ENCODE measurements at regions not wholly inside any gene's neighbourhood (a gene's known extent, or its start where the extent isn't known, plus 50 kb on each side); places are given as distances from the start of the nearest gene placed in this dataset.

DNA sequence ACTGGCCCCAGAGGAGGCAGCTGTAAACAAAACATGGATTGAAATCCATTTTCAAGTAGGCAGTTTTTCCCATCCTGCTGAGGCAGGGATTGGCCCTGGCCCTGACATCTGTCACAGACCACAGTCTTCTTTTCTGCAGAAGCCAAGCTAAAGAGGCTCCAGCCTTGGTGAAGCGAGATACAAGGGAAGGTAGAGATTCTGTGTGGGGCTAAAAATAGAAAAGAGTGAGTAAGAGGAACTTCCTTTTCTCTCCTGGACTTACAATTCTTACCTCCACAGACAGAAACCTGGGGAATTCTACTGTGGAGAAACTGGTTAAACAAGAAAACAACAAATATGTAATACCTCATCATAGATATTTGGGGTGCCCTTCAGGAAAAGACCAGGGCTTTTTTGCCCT is 624.8 kb upstream of the FZD8 start:
- TF ChIP-seq EZH2 (IDR thresholded peaks at IDR 0.05; ENCODE audit: low read length, missing control alignments), result no peak
- no peak for TF ChIP-seq CTCF (conservative IDR thresholded peaks at IDR 0.05 in 1 of 2, IDR thresholded peaks at IDR 0.05 in 1 of 2; ENCODE audit: low read depth in 1 of 2, low read length in 2 of 2)
- Histone ChIP-seq H2AFZ (ENCODE audit: low read length) (no peak overlapping the region), H4K20me1 (ENCODE audit: control insufficient read depth, extremely low read depth, insufficient read depth, low read length) (no peaks in the 10 kb centered on the region)

DNA sequence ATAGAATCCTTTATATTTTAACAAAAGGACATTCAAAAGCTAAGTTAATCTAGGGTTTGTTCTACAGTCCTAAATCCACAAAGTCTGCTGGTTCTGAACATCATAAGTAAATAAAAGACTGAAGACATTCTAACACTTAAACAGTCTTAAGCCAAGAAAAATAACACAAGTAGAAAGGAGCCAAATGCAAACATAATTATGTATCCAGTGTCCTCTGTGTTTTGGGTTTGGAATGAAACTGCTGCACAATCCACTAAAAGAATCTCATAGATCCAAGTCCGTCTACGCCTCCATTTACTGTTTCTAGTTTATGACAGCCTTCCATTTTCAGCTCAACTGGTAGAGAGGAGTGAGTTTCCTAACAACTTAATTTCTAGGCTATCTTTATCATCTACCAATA is 623.6 kb upstream of the FZD8 start:
- no peaks in the 10 kb centered on the region for H3K79me2 ChIP-seq (ENCODE audit: control insufficient read depth, insufficient read depth, low read length)
- H3K27ac ChIP-seq (ENCODE audit: insufficient read depth, low read length), result no peak overlapping the region
- H3K9me3 ChIP-seq (ENCODE audit: control insufficient read depth, insufficient read depth, low read depth, low read length), result no peaks in the 10 kb centered on the region
- TF ChIP-seq CTCF (conservative IDR thresholded peaks at IDR 0.05 in 1 of 2, IDR thresholded peaks at IDR 0.05 in 1 of 2; ENCODE audit: low read depth in 1 of 2, low read length in 2 of 2) (no peak), EZH2 (IDR thresholded peaks at IDR 0.05; ENCODE audit: low read length, missing control alignments) (no peak)
- no peaks in the 10 kb centered on the region for H3K36me3 ChIP-seq (ENCODE audit: control insufficient read depth, insufficient read depth, low read length)
- no peak overlapping the region for H2AFZ ChIP-seq (ENCODE audit: low read length)
- no peaks in the 10 kb centered on the region for H4K20me1 ChIP-seq (ENCODE audit: control insufficient read depth, extremely low read depth, insufficient read depth, low read length)
- H3K27me3 ChIP-seq (ENCODE audit: control insufficient read depth, insufficient read depth, low read length), result no peaks in the 10 kb centered on the region
- no peak for DNase-seq (ENCODE audit: low read depth in 2 of 2)
- no peak overlapping the region for H3K9ac ChIP-seq (ENCODE audit: insufficient read depth, low read length)
- H3K4me2 ChIP-seq (ENCODE audit: extremely low read depth, insufficient read depth, low read length), result no peak overlapping the region
- H3K4me1 ChIP-seq (ENCODE audit: control insufficient read depth, extremely low read depth, insufficient read depth, low read length), result no peaks in the 10 kb centered on the region
- no peak overlapping the region for H3K4me3 ChIP-seq (replicated peaks in 1 of 4; ENCODE audit: control extremely low read depth in 1 of 4, insufficient read depth in 1 of 4, low read depth in 3 of 4, low read length in 4 of 4)

More for the DNA sequence above, 624.8 kb upstream of the FZD8 start:
- H3K27ac ChIP-seq (ENCODE audit: insufficient read depth, low read length), result no peak overlapping the region
- H3K4me2 ChIP-seq (ENCODE audit: extremely low read depth, insufficient read depth, low read length), result no peak overlapping the region
- H3K4me3 ChIP-seq (replicated peaks in 1 of 4; ENCODE audit: control extremely low read depth in 1 of 4, insufficient read depth in 1 of 4, low read depth in 3 of 4, low read length in 4 of 4), result no peak overlapping the region
- H3K4me1 ChIP-seq (ENCODE audit: control insufficient read depth, extremely low read depth, insufficient read depth, low read length), result no peaks in the 10 kb centered on the region
- H3K9me3 ChIP-seq (ENCODE audit: control insufficient read depth, insufficient read depth, low read depth, low read length), result no peaks in the 10 kb centered on the region
- H3K27me3 ChIP-seq (ENCODE audit: control insufficient read depth, insufficient read depth, low read length), result no peaks in the 10 kb centered on the region
- no peak overlapping the region for H3K9ac ChIP-seq (ENCODE audit: insufficient read depth, low read length)
- H3K36me3 ChIP-seq (ENCODE audit: control insufficient read depth, insufficient read depth, low read length), result no peaks in the 10 kb centered on the region
- DNase-seq (ENCODE audit: low read depth in 2 of 2), result no peak
- H3K79me2 ChIP-seq (ENCODE audit: control insufficient read depth, insufficient read depth, low read length), result no peaks in the 10 kb centered on the region

GRCh38 chr10:36263871-36264270 is 621.8 kb upstream of the FZD8 start:
- Histone ChIP-seq H3K27me3 (ENCODE audit: control insufficient read depth, insufficient read depth, low read length) (no peaks in the 10 kb centered on the region), H3K9ac (ENCODE audit: insufficient read depth, low read length) (no peak overlapping the region), H3K79me2 (ENCODE audit: control insufficient read depth, insufficient read depth, low read length) (no peaks in the 10 kb centered on the region), H3K4me2 (ENCODE audit: extremely low read depth, insufficient read depth, low read length) (no peak overlapping the region), H4K20me1 (ENCODE audit: control insufficient read depth, extremely low read depth, insufficient read depth, low read length) (no peaks in the 10 kb centered on the region), H3K4me1 (ENCODE audit: control insufficient read depth, extremely low read depth, insufficient read depth, low read length) (no peaks in the 10 kb centered on the region), H3K4me3 (replicated peaks in 1 of 4; ENCODE audit: control extremely low read depth in 1 of 4, insufficient read depth in 1 of 4, low read depth in 3 of 4, low read length in 4 of 4) (no peak overlapping the region), H2AFZ (ENCODE audit: low read length) (no peak overlapping the region), H3K9me3 (ENCODE audit: control insufficient read depth, insufficient read depth, low read depth, low read length) (no peaks in the 10 kb centered on the region), H3K27ac (ENCODE audit: insufficient read depth, low read length) (no peak overlapping the region), H3K36me3 (ENCODE audit: control insufficient read depth, insufficient read depth, low read length) (no peaks in the 10 kb centered on the region)
- DNase-seq (ENCODE audit: low read depth in 2 of 2), result no peak
- no peak for TF ChIP-seq CTCF (conservative IDR thresholded peaks at IDR 0.05 in 1 of 2, IDR thresholded peaks at IDR 0.05 in 1 of 2; ENCODE audit: low read depth in 1 of 2, low read length in 2 of 2)
- TF ChIP-seq EZH2 (IDR thresholded peaks at IDR 0.05; ENCODE audit: low read length, missing control alignments), result no peak

Data from fibroblast of lung (primary cell).